Pancreas (tissue), 10 donors: ENCODE measurements at regions not wholly inside any gene's neighbourhood (a gene's known extent, or its start where the extent isn't known, plus 50 kb on each side); places are given as distances from the start of the nearest gene placed in this dataset.
A peak's percentile ranks its signal among the peaks of the same experiment; 100 is the strongest.

Source experiments
- ATAC-seq, 4 donors: fragments of 200-7000 bp; cut with Tn5 transposase; one replicate each; pipeline versions ENCODE4 v1.8.0 to v1.9.1; 2020; ENCODE audit warnings: mild to moderate bottlenecking in 4 of 4, moderate library complexity in 4 of 4
- DNase-seq, 6 donors: peaks; one replicate each; pipeline ENCODE4 v3.0.0-alpha.2; 2020
- FAIRE-seq: peaks from 2 replicates; lab custom pipeline; 2012; peaks lifted over from hg19 to GRCh38; lab: Jason Lieb, UNC
- H3K27ac ChIP-seq, 4 donors: fragments of 200-600 bp; sonication (generic); 1 replicate in 3 of 4; 2 replicates in 1 of 4; pipeline versions ENCODE4 v1.5.0 to v1.8.0; 2020
- H3K27me3 ChIP-seq, 4 donors: fragments of 200-600 bp; one replicate each; pipeline ENCODE4 v1.8.0; 2021
- H3K36me3 ChIP-seq, 3 donors: fragments of 200-600 bp; sonication (generic) in 1 of 3; one replicate each; pipeline versions ENCODE4 v1.5.0 to v1.8.0; 2020 to 2021
- H3K4me1 ChIP-seq, 3 donors: fragments of 200-600 bp; one replicate each; pipeline ENCODE4 v1.8.0; 2021
- H3K4me3 ChIP-seq, 4 donors: fragments of 200-600 bp; sonication (generic) in 2 of 4; one replicate each; pipeline versions ENCODE4 v1.5.0 to v1.8.0; 2020 to 2021
- H3K9me3 ChIP-seq, 4 donors: fragments of 200-600 bp; one replicate each; pipeline ENCODE4 v1.8.0; 2021
- WGBS, 2 donors: extraction: QIAGEN DNeasy Blood & Tissue Kit; methylation state at CpG; one replicate each; pipeline ENCODE4 v1.1.7; 2013; 5-methylcytosine and 5-hydroxymethylcytosine counted together
- intact Hi-C, 3 donors: fragments of 100-400 bp; cut with DNase I; formaldehyde crosslinking; loops; one replicate each; pipeline versions ENCODE4 v1.11.1 to v1.14.2; 2022
- TF ChIP-seq, protein P1 (sequence below), 4 donors: fragments of 200-600 bp; sonication (generic) in 3 of 4; IDR thresholded peaks; one replicate each; pipeline versions ENCODE4 v1.5.0 to v1.8.0; 2021; ENCODE audit warnings: antibody characterized with exemption in 4 of 4
- donor health status: healthy with polysubstance abuse.
- donor health status: DM: no; HTN: no; CAD: no; lungs with moderate emphysema.
- donor health status: DM: no; HTN: no; CAD: no.
- donor health status: control.
- donor health status: control.
- donor health status: Bipolar disorder and iron deficiency.
- donor health status: DM: yes; HTN: yes; CAD: no.
- donor health status: DM: no; HTN: no; CAD: no.
- donor health status: DM: no; HTN: no; CAD: no.
- donor health status: DM: yes; HTN: yes; CAD: no.

GRCh38 chr18:54775686-54776085 is 52.6 kb upstream of the RAB27B start:
- no peaks in the 10 kb centered on the region for H3K27me3 ChIP-seq
- no peak overlapping the region for H3K4me3 ChIP-seq
- no peaks in the 10 kb centered on the region for H3K9me3 ChIP-seq
- TF ChIP-seq, protein P1, sequence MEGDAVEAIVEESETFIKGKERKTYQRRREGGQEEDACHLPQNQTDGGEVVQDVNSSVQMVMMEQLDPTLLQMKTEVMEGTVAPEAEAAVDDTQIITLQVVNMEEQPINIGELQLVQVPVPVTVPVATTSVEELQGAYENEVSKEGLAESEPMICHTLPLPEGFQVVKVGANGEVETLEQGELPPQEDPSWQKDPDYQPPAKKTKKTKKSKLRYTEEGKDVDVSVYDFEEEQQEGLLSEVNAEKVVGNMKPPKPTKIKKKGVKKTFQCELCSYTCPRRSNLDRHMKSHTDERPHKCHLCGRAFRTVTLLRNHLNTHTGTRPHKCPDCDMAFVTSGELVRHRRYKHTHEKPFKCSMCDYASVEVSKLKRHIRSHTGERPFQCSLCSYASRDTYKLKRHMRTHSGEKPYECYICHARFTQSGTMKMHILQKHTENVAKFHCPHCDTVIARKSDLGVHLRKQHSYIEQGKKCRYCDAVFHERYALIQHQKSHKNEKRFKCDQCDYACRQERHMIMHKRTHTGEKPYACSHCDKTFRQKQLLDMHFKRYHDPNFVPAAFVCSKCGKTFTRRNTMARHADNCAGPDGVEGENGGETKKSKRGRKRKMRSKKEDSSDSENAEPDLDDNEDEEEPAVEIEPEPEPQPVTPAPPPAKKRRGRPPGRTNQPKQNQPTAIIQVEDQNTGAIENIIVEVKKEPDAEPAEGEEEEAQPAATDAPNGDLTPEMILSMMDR (IDR thresholded peaks at IDR 0.05): peak in 1 of 4 donors; percentile 35
- ATAC-seq (peak; percentile 77 to 91 (median 80)), FAIRE-seq (no peak), DNase-seq (peak in 3 of 6 donors; percentile 29 to 59 (median 36))
- intact Hi-C loops: no loop called here
- no peaks in the 10 kb centered on the region for H3K36me3 ChIP-seq
- H3K4me1 ChIP-seq: peaks cover 3 to 40% (median 27%) of the 10 kb centered on the region in 3 donors
- 25 to 29% methylated on average over 3 of the region's 3 CpGs for WGBS, 2 donors
- H3K27ac ChIP-seq: peak overlapping the region in 3 of 4 donors; percentile 7 to 69 (median 65)

- H3K4me3 ChIP-seq: no peak overlapping the region
- peaks cover 3 to 40% (median 27%) of the 10 kb centered on the region in 3 donors for H3K4me1 ChIP-seq
- peak overlapping the region in 2 of 4 donors; percentile 65 to 69 for H3K27ac ChIP-seq
- no peaks in the 10 kb centered on the region for H3K27me3 ChIP-seq
- DNase-seq (no peak), FAIRE-seq (no peak), ATAC-seq (peak in 3 of 4 donors; percentile 37 to 78 (median 63))
- H3K9me3 ChIP-seq: no peaks in the 10 kb centered on the region
- TF ChIP-seq, protein P1 (IDR thresholded peaks at IDR 0.05): no peak
- intact Hi-C loops: no loop called here
- no peaks in the 10 kb centered on the region for H3K36me3 ChIP-seq
- WGBS, 2 donors: 91 to 92% methylated on average over 8 of the region's 8 CpGs
These were observed 51.8 kb upstream of the RAB27B start for GRCh38 chr18:54776282-54776977.

DNA sequence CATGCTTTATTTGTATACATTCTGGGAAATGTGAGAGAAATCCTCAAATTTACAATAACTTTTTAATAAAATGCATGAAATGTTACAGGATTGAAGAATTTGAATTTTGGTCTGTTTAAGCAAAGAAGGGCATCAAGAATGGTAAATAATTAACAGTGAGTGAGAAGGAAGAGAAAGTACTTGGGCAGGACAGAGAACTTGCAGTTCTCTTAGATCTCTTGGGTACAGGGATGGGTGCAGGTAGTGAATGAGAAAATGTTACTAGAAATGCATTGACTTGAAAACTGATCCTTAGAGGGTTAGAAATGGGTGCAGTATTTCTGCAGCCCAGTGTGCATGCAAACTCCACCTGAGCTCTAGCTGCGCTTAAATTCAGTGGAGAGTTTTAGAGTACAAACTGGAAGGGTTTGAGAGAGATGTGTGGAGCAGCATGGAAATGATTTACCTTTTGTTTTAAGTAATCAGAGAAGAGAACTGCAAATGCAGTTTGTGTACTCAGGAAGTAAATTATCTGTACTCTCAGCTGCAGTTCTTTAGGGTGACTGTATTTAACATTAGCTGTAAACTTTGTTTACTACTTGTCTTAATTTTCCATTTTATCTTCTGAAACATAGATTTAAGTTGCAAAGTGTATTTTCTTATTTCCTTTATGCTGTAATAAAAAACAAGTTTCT is 51.0 kb upstream of the RAB27B start:
- WGBS, 2 donors: 39 to 40% methylated on average over 1 of the region's 1 CpG
- Histone ChIP-seq H3K27me3 (no peaks in the 10 kb centered on the region), H3K36me3 (no peaks in the 10 kb centered on the region), H3K4me1 (peaks cover 3 to 40% (median 27%) of the 10 kb centered on the region in 3 donors), H3K4me3 (peak overlapping the region in 1 of 4 donors; percentile 2), H3K27ac (peak overlapping the region in 2 of 4 donors; percentile 65 to 69), H3K9me3 (no peaks in the 10 kb centered on the region)
- no peak for FAIRE-seq
- no peak for DNase-seq
- intact Hi-C loops: no loop called here
- TF ChIP-seq, protein P1 (IDR thresholded peaks at IDR 0.05): no peak
- peak; percentile 24 to 57 (median 36) for ATAC-seq

GRCh38 chr18:54777989-54778388 is 50.3 kb upstream of the RAB27B start:
- no peaks in the 10 kb centered on the region for H3K36me3 ChIP-seq
- no peaks in the 10 kb centered on the region for H3K27me3 ChIP-seq
- DNase-seq (no peak), ATAC-seq (peak in 2 of 4 donors; percentile 58 to 62), FAIRE-seq (no peak)
- H3K4me3 ChIP-seq: peak overlapping the region in 1 of 4 donors; percentile 2
- no peaks in the 10 kb centered on the region for H3K9me3 ChIP-seq
- peak overlapping the region in 3 of 4 donors; percentile 36 to 69 (median 65) for H3K27ac ChIP-seq
- TF ChIP-seq, protein P1 (IDR thresholded peaks at IDR 0.05): no peak
- 33 to 38% methylated on average over 4 of the region's 4 CpGs for WGBS, 2 donors
- intact Hi-C loops: no loop called here
- H3K4me1 ChIP-seq: peaks cover 3 to 40% (median 27%) of the 10 kb centered on the region in 3 donors
